ENCODE measurements at regions not wholly inside any gene's neighbourhood (a gene's known extent, or its start where the extent isn't known, plus 50 kb on each side); places are given as distances from the start of the nearest gene placed in this dataset.

DNA sequence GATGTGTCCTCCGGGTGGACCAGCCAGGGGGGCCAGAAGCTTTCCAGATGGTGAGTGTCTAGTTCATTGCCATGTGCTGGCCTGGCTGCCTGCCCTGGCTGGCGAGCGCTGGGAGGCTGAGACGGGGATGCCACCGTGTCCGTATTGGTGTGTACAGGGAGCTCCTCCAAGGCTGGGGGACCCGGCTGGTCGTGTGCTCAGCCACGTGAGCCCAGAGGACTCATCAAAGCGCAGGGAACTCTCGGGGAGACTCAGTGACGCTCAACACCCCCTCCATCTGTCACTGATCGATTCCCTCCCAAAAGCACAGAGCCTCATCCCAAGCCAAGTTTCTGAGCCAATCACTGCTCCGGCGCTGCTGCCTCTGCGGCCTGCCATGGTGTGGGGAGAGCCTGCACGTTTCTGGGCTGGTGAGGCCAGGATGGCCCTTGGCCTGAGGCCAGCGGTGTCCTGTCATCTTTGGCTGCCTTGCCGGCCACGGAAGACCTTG lies 423.7 kb downstream of the SHANK2 start:
- TF ChIP-seq POLR2A (IDR thresholded peaks at IDR 0.05; ENCODE audit: low read length) = no peak
- no peak for TF ChIP-seq GATA1 (IDR thresholded peaks at IDR 0.05; ENCODE audit: low read depth, low read length)

Data from erythroblast (primary cell).